ENCODE measurements at regions not wholly inside any gene's neighbourhood (a gene's known extent, or its start where the extent isn't known, plus 50 kb on each side); places are given as distances from the start of the nearest gene placed in this dataset.

GRCh38 chr5:124126504-124127217 lies 614.7 kb downstream of the CSNK1G3 start:
- no peak for TF ChIP-seq CTCF (IDR thresholded peaks at IDR 0.05)
- TF ChIP-seq POLR2A (IDR thresholded peaks at IDR 0.05): no peak

All from thyroid gland (tissue), 4 donors.